Hippocampal formation (tissue), 2 donors: ENCODE measurements at regions not wholly inside any gene's neighbourhood (a gene's known extent, or its start where the extent isn't known, plus 50 kb on each side); places are given as distances from the start of the nearest gene placed in this dataset.
A peak's percentile ranks its signal among the peaks of the same experiment; 100 is the strongest.
"Not testable (repeated sequence)": the region's sequence is repeated elsewhere in the genome, so short reads cannot be mapped to it uniquely, and the experiment has no call there.

Source experiments
- DNase-seq, 2 donors: peaks; one replicate each; lab custom pipeline; 2025; lab: John Stamatoyannopoulos, UW

- no peak for DNase-seq
These were observed 50.4 kb upstream of the ARHGEF7 start for GRCh38 chr13:111064661-111065060.

GRCh38 chr13:111062966-111063365 is 52.1 kb upstream of the ARHGEF7 start:
- no peak for DNase-seq

GRCh38 chr13:111062305-111062704 is 52.8 kb upstream of the ARHGEF7 start:
- DNase-seq = no peak

- no peak for DNase-seq
These were observed 53.6 kb upstream of the ARHGEF7 start for GRCh38 chr13:111061358-111062045.

- DNase-seq = no peak
These were observed 54.7 kb upstream of the ARHGEF7 start for GRCh38 chr13:111060237-111060919.

GRCh38 chr13:111058796-111059506 is 56.2 kb upstream of the ARHGEF7 start:
- DNase-seq = no peak

GRCh38 chr13:111058339-111058738 is 56.8 kb upstream of the ARHGEF7 start:
- DNase-seq = not testable (repeated sequence)

GRCh38 chr13:111051726-111052232 is 63.3 kb upstream of the ARHGEF7 start:
- DNase-seq = not testable (repeated sequence)

- DNase-seq = no peak
These were observed 63.9 kb upstream of the ARHGEF7 start for GRCh38 chr13:111051041-111051725.

- no peak for DNase-seq
These were observed 64.6 kb upstream of the ARHGEF7 start for GRCh38 chr13:111050539-111050879.

- DNase-seq = peak in 1 of 2 donors; percentile 6
These were observed 65.1 kb upstream of the ARHGEF7 start for GRCh38 chr13:111049791-111050538.

GRCh38 chr13:111048387-111048786 is 66.7 kb upstream of the ARHGEF7 start:
- no peak for DNase-seq

- DNase-seq = no peak
These were observed 67.8 kb upstream of the ARHGEF7 start for GRCh38 chr13:111047326-111047725.

- no peak for DNase-seq
These were observed 68.4 kb upstream of the ARHGEF7 start for GRCh38 chr13:111046590-111047141.

- DNase-seq = no peak
These were observed 69.9 kb upstream of the ARHGEF7 start for GRCh38 chr13:111045170-111045569.

- DNase-seq = no peak
These were observed 70.9 kb upstream of the ARHGEF7 start for GRCh38 chr13:111044087-111044830.

GRCh38 chr13:111043575-111043982 is 71.5 kb upstream of the ARHGEF7 start:
- DNase-seq = no peak

GRCh38 chr13:111042661-111043226 is 72.4 kb upstream of the ARHGEF7 start:
- no peak for DNase-seq

GRCh38 chr13:111040830-111041229 is 74.3 kb upstream of the ARHGEF7 start:
- no peak for DNase-seq

GRCh38 chr13:111039735-111040134 is 75.4 kb upstream of the ARHGEF7 start:
- DNase-seq = no peak
